ENCODE measurements at regions not wholly inside any gene's neighbourhood (a gene's known extent, or its start where the extent isn't known, plus 50 kb on each side); places are given as distances from the start of the nearest gene placed in this dataset.

DNA sequence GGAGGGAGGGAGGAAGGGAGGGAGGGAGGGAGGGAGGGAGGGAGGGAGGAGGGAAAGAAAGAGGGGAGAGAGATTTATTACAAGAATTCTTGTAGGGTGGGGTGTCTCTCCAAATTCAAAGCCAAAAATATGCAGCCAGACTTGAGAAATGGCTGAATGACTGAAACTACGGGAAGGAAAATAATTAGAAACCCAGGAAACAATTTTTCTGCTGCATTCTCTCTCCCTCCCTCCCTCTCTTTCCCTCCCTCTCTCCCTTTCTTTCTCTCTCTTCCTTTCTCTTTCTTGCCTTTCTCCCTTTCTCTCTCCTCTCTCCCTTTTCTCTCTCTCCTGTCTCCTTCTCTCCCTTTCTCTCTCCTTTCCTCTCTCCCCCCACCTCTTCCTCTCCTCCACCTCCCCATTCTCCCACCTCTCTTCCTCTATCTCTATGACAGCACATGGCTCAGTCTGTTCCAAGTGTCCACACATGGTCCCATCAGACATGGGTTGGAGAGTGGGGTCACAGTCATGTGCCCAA is 218.7 kb downstream of the C1D start:
- TF ChIP-seq, protein P1, sequence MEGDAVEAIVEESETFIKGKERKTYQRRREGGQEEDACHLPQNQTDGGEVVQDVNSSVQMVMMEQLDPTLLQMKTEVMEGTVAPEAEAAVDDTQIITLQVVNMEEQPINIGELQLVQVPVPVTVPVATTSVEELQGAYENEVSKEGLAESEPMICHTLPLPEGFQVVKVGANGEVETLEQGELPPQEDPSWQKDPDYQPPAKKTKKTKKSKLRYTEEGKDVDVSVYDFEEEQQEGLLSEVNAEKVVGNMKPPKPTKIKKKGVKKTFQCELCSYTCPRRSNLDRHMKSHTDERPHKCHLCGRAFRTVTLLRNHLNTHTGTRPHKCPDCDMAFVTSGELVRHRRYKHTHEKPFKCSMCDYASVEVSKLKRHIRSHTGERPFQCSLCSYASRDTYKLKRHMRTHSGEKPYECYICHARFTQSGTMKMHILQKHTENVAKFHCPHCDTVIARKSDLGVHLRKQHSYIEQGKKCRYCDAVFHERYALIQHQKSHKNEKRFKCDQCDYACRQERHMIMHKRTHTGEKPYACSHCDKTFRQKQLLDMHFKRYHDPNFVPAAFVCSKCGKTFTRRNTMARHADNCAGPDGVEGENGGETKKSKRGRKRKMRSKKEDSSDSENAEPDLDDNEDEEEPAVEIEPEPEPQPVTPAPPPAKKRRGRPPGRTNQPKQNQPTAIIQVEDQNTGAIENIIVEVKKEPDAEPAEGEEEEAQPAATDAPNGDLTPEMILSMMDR (IDR thresholded peaks at IDR 0.05 in 4 of 5, conservative IDR thresholded peaks at IDR 0.05 in 1 of 5): no peak
- TF ChIP-seq POLR2A (IDR thresholded peaks at IDR 0.05): no peak

Data from gastrocnemius medialis (tissue), 4 donors.